ENCODE measurements at regions not wholly inside any gene's neighbourhood (a gene's known extent, or its start where the extent isn't known, plus 50 kb on each side); places are given as distances from the start of the nearest gene placed in this dataset.

DNA sequence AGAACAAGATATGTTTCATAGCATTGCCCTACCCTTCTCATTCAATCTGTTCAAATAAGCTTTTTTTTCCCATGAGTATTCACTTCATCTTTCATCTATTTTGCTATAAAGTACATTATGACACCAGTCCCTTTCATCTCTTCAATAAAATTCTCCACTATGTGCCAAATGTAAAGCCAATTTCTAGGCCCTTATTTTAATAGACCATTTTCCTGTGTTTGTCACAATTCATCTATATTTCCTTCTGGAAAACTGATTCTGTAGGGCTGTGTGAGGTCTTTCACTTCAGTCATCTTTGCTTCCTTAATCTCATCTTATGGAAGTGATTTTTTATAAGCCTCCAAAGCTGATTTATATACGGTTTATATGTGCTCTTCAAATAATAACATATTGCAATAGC lies 992.4 kb upstream of the EYS start:
- Histone ChIP-seq H3K4me3 (no peak overlapping the region), H3K27ac (no peak overlapping the region)

DNA sequence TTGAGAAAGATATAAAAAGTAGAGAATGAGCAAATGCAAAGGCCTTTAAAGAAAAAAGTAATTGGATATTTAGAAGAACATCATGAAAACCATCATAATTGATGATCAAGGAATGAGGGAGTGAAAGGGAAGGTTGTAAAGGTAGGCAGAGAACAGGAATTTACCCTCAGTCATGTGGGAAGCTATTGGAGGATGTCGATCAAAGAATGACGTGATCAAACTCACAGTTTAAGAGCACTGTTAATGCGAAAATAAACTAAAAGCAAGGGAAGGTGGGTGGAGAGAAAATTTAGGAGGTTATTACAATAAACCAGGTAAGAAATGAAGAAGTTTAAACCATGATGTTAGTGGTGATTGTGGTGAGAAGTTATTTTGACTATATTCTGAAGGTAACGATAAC lies 982.6 kb upstream of the EYS start:
- Histone ChIP-seq H3K4me3 (no peak overlapping the region), H3K27ac (no peak overlapping the region)

DNA sequence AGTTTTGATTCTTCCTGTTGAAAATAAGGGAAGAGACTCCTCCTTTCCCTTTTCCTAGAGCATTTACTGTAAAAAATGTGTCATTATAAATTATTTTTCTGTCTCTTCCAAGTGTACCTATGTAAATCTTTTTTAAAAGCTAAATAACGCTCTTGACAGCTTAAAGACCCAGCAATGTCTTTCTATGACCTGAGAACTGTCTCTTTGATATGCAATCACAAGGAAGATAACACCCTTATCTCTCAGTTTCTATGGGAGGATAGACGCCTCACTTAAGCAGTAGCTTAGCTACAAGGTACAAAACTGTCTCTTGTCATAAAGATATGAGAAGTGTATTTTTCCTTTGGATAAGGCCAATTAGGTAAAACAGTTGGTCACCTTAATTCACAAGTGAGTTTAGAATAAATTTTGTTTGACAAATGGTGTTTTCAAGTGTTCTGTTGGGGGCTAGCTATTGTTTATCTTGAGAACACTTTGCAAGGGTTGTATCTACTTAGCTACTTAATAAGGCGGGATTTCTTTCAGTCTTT lies 980.6 kb upstream of the EYS start:
- Histone ChIP-seq H3K27ac (no peak overlapping the region), H3K4me3 (no peak overlapping the region)

DNA sequence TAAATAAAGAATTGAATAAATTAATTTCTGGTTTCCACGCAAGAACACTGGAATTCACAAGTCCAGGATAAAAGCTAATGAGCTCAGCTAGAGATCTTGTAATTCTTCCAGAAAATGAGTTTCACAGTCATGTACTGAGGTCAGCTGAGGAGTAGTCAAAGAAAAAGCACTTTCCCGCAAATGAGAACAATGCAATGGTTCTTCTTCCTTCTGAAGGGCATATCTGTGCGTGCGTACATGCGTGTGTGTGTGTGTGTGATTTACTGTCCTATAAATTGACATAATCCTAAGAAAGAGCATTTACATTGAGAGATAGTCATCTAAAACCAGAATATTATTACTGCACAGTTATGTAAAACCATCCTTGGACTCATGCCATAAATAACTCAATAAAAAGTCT lies 968.9 kb upstream of the EYS start:
- Histone ChIP-seq H3K4me3 (no peak overlapping the region), H3K27ac (no peak overlapping the region)

DNA sequence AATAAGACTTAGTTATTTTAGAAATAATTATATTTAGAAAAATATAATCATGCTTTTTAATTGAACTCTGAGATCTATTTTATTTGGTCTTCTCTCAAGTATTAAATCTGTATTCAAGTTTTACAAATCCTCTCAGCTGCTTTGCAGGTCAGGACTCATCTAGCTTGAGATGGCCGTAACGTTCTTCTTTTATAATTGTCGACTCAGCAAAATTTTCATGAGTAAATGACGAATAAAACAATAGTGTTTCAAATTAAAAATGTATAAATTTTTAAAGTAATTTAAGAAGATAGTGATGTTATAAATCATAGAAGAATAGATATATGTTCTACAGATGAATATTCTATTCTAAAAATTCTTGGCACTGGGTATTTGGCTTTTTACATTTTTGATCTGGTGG lies 957.1 kb upstream of the EYS start:
- H3K4me3 ChIP-seq: no peak overlapping the region
- H3K27ac ChIP-seq: no peak overlapping the region

DNA sequence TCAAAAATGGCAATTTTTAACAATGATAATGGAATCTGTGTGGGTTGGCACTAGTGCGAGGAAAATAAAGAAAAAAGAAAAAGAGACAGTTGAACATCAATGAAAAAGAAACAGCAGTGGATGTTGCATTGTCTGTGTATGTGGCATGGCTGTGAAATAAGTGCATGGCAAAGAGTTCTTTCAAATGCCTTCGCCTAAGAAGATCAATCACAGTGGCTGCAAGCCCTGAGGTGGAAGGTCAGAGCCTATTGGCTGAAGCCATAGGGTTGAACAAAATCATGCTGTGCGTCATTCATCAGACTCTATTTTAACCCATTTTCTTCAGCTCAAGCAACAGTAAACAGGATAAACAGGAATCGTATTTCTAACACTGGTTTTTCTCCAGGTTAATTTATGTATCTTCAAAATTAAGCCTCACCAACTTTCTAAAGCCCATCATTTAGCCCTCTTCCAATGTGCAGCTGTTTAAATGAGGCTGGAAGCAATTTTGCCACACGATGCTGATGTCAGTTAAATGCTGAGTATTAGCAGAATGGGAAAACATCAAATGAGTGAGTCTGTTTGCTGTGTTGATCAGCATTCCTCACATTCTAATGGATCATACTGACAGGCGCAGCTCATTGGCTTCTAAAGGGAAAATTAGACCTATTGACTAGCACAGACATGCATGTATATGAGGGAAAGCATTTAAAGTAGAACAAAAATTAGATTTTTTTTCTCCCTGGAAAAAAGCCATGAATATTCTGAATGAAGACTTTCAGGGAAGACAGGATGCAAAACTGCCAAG lies 955.9 kb upstream of the EYS start:
- Histone ChIP-seq H3K27ac (no peak overlapping the region), H3K4me3 (no peak overlapping the region)

DNA sequence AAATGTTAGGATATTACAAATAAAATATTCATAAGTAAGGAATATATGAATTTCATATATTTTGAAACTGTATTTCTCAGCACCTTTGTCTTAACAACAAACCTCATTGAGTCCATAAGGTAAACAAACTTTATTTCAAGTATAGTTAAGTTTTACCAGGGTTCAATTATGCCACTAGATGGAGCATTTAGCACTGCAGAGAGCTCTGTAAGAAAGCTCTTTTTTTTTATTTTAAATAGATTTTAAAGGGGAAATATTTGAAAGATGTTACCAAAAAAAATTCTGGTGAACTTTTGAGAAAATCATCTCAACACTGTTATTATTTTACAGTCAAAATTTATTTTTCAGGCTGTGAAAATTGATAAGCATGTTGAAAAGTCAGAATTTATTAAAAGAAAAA lies 955.2 kb upstream of the EYS start:
- Histone ChIP-seq H3K27ac (no peak overlapping the region), H3K4me3 (no peak overlapping the region)

GRCh38 chr6:66655420-66655819 lies 948.4 kb upstream of the EYS start:
- Histone ChIP-seq H3K4me3 (no peak overlapping the region), H3K27ac (no peak overlapping the region)

DNA sequence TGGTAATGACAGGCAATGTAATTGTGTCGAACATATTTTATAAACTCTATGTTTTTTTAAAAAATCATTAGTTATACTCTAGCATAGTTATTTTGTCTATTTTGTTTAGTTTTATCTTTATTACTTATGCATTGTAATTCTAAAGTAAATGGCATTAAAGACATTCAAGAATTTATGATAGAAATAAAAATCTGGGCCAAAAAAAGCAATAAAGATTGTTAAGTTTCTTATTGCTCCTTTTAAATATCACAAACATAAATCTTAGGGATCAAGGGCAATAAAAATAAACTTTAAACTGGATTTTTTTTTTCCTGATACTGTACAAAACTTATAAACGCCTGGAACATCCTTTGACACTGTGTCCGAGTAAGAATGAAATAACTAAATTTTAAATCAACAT lies 931.5 kb upstream of the EYS start:
- Histone ChIP-seq H3K27ac (no peak overlapping the region), H3K4me3 (no peak overlapping the region)

- H3K27ac ChIP-seq: no peak overlapping the region
- no peak overlapping the region for H3K4me3 ChIP-seq
Measured at GRCh38 chr6:66638099-66638498, 931.1 kb upstream of the EYS start.

GRCh38 chr6:66628917-66629316 lies 921.9 kb upstream of the EYS start:
- no peak overlapping the region for H3K4me3 ChIP-seq
- no peak overlapping the region for H3K27ac ChIP-seq

DNA sequence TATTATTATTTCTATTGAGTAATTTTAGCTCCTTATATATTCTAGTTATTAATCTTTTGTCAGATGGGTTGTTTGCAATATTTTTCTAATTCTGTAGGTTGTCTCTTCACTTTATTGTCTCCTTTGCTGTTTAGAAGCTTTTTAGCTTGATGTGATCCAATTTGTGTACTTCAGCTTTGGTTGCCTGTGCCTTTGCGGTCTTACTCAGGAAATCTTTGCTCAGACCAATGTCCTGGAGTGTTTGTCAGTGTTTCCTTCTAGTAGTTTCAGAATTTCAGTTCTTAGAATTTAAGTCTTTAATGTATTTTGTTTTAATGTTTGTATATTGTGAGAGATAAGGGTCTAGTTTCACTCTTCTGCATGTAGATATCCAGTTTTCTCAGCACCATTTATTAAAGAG lies 916.0 kb upstream of the EYS start:
- Histone ChIP-seq H3K4me3 (no peak overlapping the region), H3K27ac (no peak overlapping the region)

- no peak overlapping the region for H3K27ac ChIP-seq
Measured at GRCh38 chr6:66605971-66606370, 898.9 kb upstream of the EYS start.

DNA sequence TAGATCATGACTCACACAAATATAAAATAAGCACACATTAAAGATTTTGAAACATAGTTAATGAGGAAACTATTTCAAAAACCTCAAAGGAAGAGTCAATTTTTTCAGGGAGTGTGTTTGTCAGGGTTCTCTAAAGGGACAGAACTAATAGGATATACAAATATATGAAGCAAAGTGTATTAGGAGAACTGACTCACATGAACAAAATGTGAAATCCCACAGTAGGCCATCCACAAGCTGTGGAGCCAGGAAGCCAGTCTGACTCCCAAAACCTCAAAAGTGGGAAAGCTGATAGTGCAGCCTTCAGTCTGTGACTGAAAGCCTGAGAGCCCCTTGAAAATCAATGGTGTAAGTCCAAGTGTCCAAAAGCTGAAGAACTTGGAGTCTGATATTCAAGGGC lies 898.0 kb upstream of the EYS start:
- Histone ChIP-seq H3K4me3 (no peak overlapping the region), H3K27ac (no peak overlapping the region)

More at GRCh38 chr6:66605971-66606370, 898.9 kb upstream of the EYS start:
- no peak overlapping the region for H3K4me3 ChIP-seq

- Histone ChIP-seq H3K27ac (no peak overlapping the region), H3K4me3 (no peak overlapping the region)
Measured at GRCh38 chr6:66599541-66599940, 892.5 kb upstream of the EYS start.

DNA sequence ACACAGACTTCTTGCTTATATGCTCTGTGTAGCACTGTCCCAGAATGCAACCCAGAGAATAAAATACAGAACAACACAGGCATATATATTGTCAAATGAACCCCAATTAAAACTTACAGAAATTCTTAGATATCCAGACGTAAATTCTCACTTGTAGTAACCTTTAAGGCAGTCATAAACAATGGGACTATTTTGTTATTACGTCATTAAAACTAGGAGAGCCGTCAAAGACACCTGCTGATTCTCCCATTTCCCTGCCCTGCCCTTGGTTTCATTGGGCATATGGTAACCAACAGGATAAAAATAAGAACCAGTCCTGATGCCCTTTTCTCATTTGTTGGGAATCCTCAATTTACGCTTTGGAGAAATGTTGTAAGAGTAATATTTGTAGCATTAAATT lies 871.3 kb upstream of the EYS start:
- no peak overlapping the region for H3K4me3 ChIP-seq
- no peak overlapping the region for H3K27ac ChIP-seq

- no peak overlapping the region for H3K27ac ChIP-seq
- no peak overlapping the region for H3K4me3 ChIP-seq
Measured at GRCh38 chr6:66568271-66568670, 861.2 kb upstream of the EYS start.

DNA sequence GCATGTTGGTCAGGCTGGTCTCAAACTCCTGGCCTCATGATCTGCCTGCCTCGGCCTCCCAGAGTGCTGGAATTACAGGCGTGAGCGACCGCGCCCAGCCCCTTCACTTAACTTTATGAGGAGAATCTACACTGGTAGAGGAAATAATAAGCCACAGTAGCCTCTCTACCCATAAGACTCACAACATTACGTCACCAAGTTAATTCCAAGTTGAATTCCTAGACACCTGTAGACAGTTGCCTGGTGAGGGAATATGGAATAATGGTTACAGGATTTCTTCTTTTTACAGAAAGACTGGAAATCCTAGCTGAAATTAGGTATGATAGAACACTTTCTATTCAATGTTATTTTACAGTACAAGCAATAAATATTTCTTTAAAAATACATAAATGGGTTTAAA lies 854.5 kb upstream of the EYS start:
- Histone ChIP-seq H3K4me3 (no peak overlapping the region), H3K27ac (no peak overlapping the region)

GRCh38 chr6:66558189-66558588 lies 851.2 kb upstream of the EYS start:
- Histone ChIP-seq H3K27ac (no peak overlapping the region), H3K4me3 (no peak overlapping the region)

- no peak overlapping the region for H3K4me3 ChIP-seq
- no peak overlapping the region for H3K27ac ChIP-seq
Measured at GRCh38 chr6:66556936-66557335, 849.9 kb upstream of the EYS start.

GRCh38 chr6:66555082-66555481 lies 848.1 kb upstream of the EYS start:
- no peak overlapping the region for H3K4me3 ChIP-seq
- H3K27ac ChIP-seq: no peak overlapping the region

DNA sequence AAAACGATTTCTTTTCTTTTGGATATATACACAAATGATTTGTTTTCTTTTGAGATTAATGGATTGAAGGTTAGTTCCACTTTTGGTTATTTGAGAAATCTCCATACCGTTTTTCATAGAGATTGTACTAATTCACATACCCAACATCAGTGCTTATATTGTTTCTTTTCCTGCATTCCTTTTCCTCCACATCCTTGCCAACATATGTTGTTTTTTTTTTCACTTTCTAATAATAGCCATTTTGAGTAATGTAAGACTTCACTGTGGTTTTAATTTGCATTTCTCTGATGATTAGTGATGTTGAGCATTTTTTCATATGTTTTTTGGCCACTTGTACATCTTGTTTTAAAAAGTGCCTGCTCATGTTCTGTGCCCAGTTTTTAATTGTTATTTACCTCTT lies 846.4 kb upstream of the EYS start:
- no peak overlapping the region for H3K4me3 ChIP-seq
- H3K27ac ChIP-seq: no peak overlapping the region
